Ovary (tissue), 3 donors: ENCODE measurements at regions not wholly inside any gene's neighbourhood (a gene's known extent, or its start where the extent isn't known, plus 50 kb on each side); places are given as distances from the start of the nearest gene placed in this dataset.

Source experiments
- CTCF ChIP-seq, 3 donors: fragments of 450-650 bp in 2 of 3; fragments of 200-600 bp in 1 of 3; IDR thresholded peaks; one replicate each; pipeline versions ENCODE4 v1.5.1 to v1.8.0; 2016 to 2022; ENCODE audit warnings: antibody characterized with exemption in 3 of 3, mild to moderate bottlenecking in 1 of 3
- EP300 ChIP-seq: sonication (generic); formaldehyde crosslinking; IDR thresholded peaks from one replicate; pipeline ENCODE4 v1.6.1; 2017; ENCODE audit warnings: antibody characterized with exemption
- POLR2A ChIP-seq: fragments of 450-650 bp; IDR thresholded peaks from one replicate; pipeline ENCODE4 v1.6.1; 2017; ENCODE audit warnings: antibody characterized with exemption, mild to moderate bottlenecking, moderate library complexity
- donor health status: DM: no; HTN: no; CAD: no.

- TF ChIP-seq POLR2A (no peak), CTCF (IDR thresholded peaks at IDR 0.05) (no peak), EP300 (no peak)
These were observed 326.1 kb downstream of the STIM2 start for GRCh38 chr4:27186710-27187109.
